HepG2 (cell line): ENCODE measurements at regions not wholly inside any gene's neighbourhood (a gene's known extent, or its start where the extent isn't known, plus 50 kb on each side); places are given as distances from the start of the nearest gene placed in this dataset.

Experiments
- ASH2L ChIP-seq: fragments of 300-600, 200-600 bp; sonication (generic); IDR thresholded peaks from 2 replicates; pipeline ENCODE4 v1.7.0; 2017; ENCODE audit warnings: low read depth, mild to moderate bottlenecking, moderate library complexity, mixed read lengths, low read length; ENCODE audit not compliant: insufficient read length
- EHMT2 ChIP-seq: fragments of 200-600 bp; sonication (generic); IDR thresholded peaks from 2 replicates; pipeline ENCODE4 v1.7.0; 2017; ENCODE audit warnings: antibody characterized with exemption, low read depth, low read length, borderline replicate concordance
- GATAD1 ChIP-seq: IDR thresholded peaks from 2 replicates; pipeline ENCODE4 v1.6.1; 2016; ENCODE audit warnings: missing genetic modification reagents, missing compliant biosample characterization
- KLF6 ChIP-seq: IDR thresholded peaks from 2 replicates; pipeline ENCODE4 v1.8.0; 2016; ENCODE audit warnings: missing biosample characterization, missing genetic modification reagents
- LCORL ChIP-seq, 2 experiments: fragments of 450-650 bp in 1 of 2; sonication (generic) in 1 of 2; formaldehyde crosslinking in 1 of 2; IDR thresholded peaks; 2 replicates each; pipeline versions ENCODE4 v1.5.0 to v1.6.1; 2017 to 2020; ENCODE audit warnings: antibody characterized with exemption in 1 of 2, missing genetic modification reagents in 1 of 2
- MLX ChIP-seq: IDR thresholded peaks from 2 replicates; pipeline ENCODE4 v1.6.1; 2016
- NR2F2 ChIP-seq: IDR thresholded peaks from 2 replicates; pipeline ENCODE4 v1.6.1; 2012; ENCODE audit warnings: low read depth, inconsistent platforms, borderline replicate concordance
- SMARCC2 ChIP-seq: fragments of 450-650 bp; IDR thresholded peaks from 2 replicates; pipeline ENCODE4 v1.6.1; 2017; ENCODE audit warnings: antibody characterized with exemption, mild to moderate bottlenecking
- SOX5 ChIP-seq: IDR thresholded peaks from 2 replicates; pipeline ENCODE4 v1.6.1; 2016; ENCODE audit warnings: borderline replicate concordance
- TEAD3 ChIP-seq: optimal IDR thresholded peaks from 2 replicates; pipeline ENCODE3; 2016; ENCODE audit warnings: borderline replicate concordance
- ZBED4 ChIP-seq: sonication (generic); formaldehyde crosslinking; IDR thresholded peaks from 2 replicates; pipeline ENCODE4 v1.4.0; 2020; ENCODE audit warnings: missing genetic modification reagents, borderline replicate concordance
- ZFP37 ChIP-seq: sonication (generic); formaldehyde crosslinking; IDR thresholded peaks from 2 replicates; pipeline ENCODE4 v1.4.0; 2020; ENCODE audit warnings: missing genetic modification reagents, borderline replicate concordance
- ZFP90 ChIP-seq: sonication (generic); formaldehyde crosslinking; IDR thresholded peaks from 2 replicates; pipeline ENCODE4 v1.8.0; 2022; ENCODE audit warnings: missing genetic modification reagents, mild to moderate bottlenecking, inconsistent platforms, borderline replicate concordance
- ZNF331 ChIP-seq: sonication (generic); formaldehyde crosslinking; IDR thresholded peaks from 2 replicates; pipeline ENCODE4 v1.4.0; 2020; ENCODE audit warnings: missing genetic modification reagents
- ZNF644 ChIP-seq: IDR thresholded peaks from 2 replicates; pipeline ENCODE4 v1.6.1; 2016; ENCODE audit warnings: low read depth
- TF ChIP-seq, protein P1 (sequence below): sonication (generic); formaldehyde crosslinking; IDR thresholded peaks from 2 replicates; pipeline ENCODE4 v1.4.0; 2020; ENCODE audit warnings: missing genetic modification reagents, mild to moderate bottlenecking, borderline replicate concordance
- TF ChIP-seq, protein P2 (sequence below): sonication (generic); formaldehyde crosslinking; IDR thresholded peaks from 2 replicates; pipeline ENCODE4 v1.4.0; 2020; ENCODE audit warnings: missing genetic modification reagents, borderline replicate concordance
- TF ChIP-seq, protein P3 (sequence below): IDR thresholded peaks from 2 replicates; pipeline ENCODE4 v1.6.1; 2018; ENCODE audit warnings: missing genetic modification reagents, mild to moderate bottlenecking, missing compliant biosample characterization

- TF ChIP-seq NR2F2 (peak; percentile 67; the same call in 1 of the 2 replicates), KLF6 (0 out of 2 replicates have a peak, but pooled peaks have one; percentile 20), EHMT2 (peak; percentile 51; the same call in 1 of the 2 replicates), GATAD1 (CRISPR knock-in tag) (peak; percentile 27; the same call in 1 of the 2 replicates), SMARCC2 (0 out of 2 replicates have a peak, but pooled peaks have one; percentile 18), ZNF331 (CRISPR knock-in tag) (0 out of 2 replicates have a peak, but pooled peaks have one; percentile 11), ZFP90 (CRISPR knock-in tag) (0 out of 2 replicates have a peak, but pooled peaks have one; percentile 43), ZFP37 (CRISPR knock-in tag) (no peak), ZBED4 (peak; percentile 58; the same call in 1 of the 2 replicates), TEAD3 (CRISPR knock-in tag) (peak; percentile 68), ASH2L (peak; percentile 69), SOX5 (peak; percentile 79; the same call in 1 of the 2 replicates), MLX (CRISPR knock-in tag) (0 out of 2 replicates have a peak, but pooled peaks have one; percentile 7), ZNF644 (CRISPR knock-in tag) (peak; percentile 25; the same call in 1 of the 2 replicates), LCORL (IDR thresholded peaks at IDR 0.05) (peak; percentile 53; the same call in 1 of the 2 replicates), LCORL (CRISPR knock-in tag; IDR thresholded peaks at IDR 0.05) (peak; percentile 75; the same call in 1 of the 2 replicates)
- TF ChIP-seq, protein P1, sequence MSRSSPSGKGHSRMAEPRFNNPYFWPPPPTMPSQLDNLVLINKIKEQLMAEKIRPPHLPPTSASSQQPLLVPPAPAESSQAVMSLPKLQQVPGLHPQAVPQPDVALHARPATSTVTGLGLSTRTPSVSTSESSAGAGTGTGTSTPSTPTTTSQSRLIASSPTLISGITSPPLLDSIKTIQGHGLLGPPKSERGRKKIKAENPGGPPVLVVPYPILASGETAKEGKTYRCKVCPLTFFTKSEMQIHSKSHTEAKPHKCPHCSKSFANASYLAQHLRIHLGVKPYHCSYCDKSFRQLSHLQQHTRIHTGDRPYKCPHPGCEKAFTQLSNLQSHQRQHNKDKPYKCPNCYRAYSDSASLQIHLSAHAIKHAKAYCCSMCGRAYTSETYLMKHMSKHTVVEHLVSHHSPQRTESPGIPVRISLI (CRISPR knock-in tag) = peak; percentile 14; the same call in 1 of the 2 replicates
- TF ChIP-seq, protein P2, sequence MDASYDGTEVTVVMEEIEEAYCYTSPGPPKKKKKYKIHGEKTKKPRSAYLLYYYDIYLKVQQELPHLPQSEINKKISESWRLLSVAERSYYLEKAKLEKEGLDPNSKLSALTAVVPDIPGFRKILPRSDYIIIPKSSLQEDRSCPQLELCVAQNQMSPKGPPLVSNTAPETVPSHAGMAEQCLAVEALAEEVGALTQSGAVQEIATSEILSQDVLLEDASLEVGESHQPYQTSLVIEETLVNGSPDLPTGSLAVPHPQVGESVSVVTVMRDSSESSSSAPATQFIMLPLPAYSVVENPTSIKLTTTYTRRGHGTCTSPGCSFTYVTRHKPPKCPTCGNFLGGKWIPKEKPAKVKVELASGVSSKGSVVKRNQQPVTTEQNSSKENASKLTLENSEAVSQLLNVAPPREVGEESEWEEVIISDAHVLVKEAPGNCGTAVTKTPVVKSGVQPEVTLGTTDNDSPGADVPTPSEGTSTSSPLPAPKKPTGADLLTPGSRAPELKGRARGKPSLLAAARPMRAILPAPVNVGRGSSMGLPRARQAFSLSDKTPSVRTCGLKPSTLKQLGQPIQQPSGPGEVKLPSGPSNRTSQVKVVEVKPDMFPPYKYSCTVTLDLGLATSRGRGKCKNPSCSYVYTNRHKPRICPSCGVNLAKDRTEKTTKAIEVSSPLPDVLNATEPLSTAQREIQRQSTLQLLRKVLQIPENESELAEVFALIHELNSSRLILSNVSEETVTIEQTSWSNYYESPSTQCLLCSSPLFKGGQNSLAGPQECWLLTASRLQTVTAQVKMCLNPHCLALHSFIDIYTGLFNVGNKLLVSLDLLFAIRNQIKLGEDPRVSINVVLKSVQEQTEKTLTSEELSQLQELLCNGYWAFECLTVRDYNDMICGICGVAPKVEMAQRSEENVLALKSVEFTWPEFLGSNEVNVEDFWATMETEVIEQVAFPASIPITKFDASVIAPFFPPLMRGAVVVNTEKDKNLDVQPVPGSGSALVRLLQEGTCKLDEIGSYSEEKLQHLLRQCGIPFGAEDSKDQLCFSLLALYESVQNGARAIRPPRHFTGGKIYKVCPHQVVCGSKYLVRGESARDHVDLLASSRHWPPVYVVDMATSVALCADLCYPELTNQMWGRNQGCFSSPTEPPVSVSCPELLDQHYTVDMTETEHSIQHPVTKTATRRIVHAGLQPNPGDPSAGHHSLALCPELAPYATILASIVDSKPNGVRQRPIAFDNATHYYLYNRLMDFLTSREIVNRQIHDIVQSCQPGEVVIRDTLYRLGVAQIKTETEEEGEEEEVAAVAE = no peak
- TF ChIP-seq, protein P3, sequence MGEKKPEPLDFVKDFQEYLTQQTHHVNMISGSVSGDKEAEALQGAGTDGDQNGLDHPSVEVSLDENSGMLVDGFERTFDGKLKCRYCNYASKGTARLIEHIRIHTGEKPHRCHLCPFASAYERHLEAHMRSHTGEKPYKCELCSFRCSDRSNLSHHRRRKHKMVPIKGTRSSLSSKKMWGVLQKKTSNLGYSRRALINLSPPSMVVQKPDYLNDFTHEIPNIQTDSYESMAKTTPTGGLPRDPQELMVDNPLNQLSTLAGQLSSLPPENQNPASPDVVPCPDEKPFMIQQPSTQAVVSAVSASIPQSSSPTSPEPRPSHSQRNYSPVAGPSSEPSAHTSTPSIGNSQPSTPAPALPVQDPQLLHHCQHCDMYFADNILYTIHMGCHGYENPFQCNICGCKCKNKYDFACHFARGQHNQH (CRISPR knock-in tag) = peak; percentile 56; the same call in 1 of the 2 replicates
Observed at GRCh38 chr6:80527552-80528052, 421.1 kb downstream of the BCKDHB start (continued).
